PC-3 (cell line): ENCODE measurements at regions not wholly inside any gene's neighbourhood (a gene's known extent, or its start where the extent isn't known, plus 50 kb on each side); places are given as distances from the start of the nearest gene placed in this dataset.
"Not testable (repeated sequence)": the region's sequence is repeated elsewhere in the genome, so short reads cannot be mapped to it uniquely, and the experiment has no call there.

Experiments
- ATAC-seq: fragments of 200-7000 bp; cut with Tn5 transposase; 2 replicates; pipeline ENCODE4 v1.9.1; 2020; ENCODE audit warnings: mild to moderate bottlenecking, moderate library complexity
- BruUV-seq: library from RNA; stranded (reverse); fragments of 400-500 nt; replicated peaks from 2 replicates; lab custom pipeline; 2021; lab: Mats Ljungman, UMichigan
- CTCF ChIA-PET: fragments of 300-600 bp; sonication (Branson Sonifier 250); formaldehyde crosslinking; loops from one replicate; lab custom pipeline; 2022; ENCODE audit warnings: antibody characterized with exemption; lab: Charles Lee
- POLR2A ChIA-PET: fragments of 300-600 bp; sonication (Branson Sonifier 250); formaldehyde crosslinking; loops from one replicate; lab custom pipeline; 2022; ENCODE audit warnings: antibody characterized with exemption; ENCODE audit not compliant: unreplicated experiment; lab: Charles Lee
- DNase-seq: peaks from one replicate; pipeline ENCODE4 v3.0.0-alpha.2; 2015
- H2AFZ ChIP-seq: fragments of 300-600 bp; sonication (generic); 2 replicates; pipeline ENCODE4 v1.6.0; 2016; ENCODE audit warnings: antibody characterized with exemption, low read length
- H3F3A ChIP-seq: fragments of 300-600 bp; sonication (generic); one replicate; pipeline ENCODE4 v1.6.0; 2017; ENCODE audit warnings: antibody characterized with exemption, low read length, control low read depth, mild to moderate bottlenecking; ENCODE audit not compliant: unreplicated experiment
- H3K27ac ChIP-seq: fragments of 300-600 bp; sonication (generic); 2 replicates; pipeline ENCODE4 v1.5.1; 2016; ENCODE audit warnings: mild to moderate bottlenecking, low read length
- H3K27me3 ChIP-seq: fragments of 300-600 bp; sonication (generic); 2 replicates; pipeline ENCODE4 v1.6.1; 2016; ENCODE audit warnings: low read length, mixed read lengths
- H3K36me3 ChIP-seq: fragments of 300-600 bp; sonication (generic); 2 replicates; pipeline ENCODE4 v1.6.1; 2016; ENCODE audit warnings: low read depth, mixed run types, low read length, mixed read lengths
- H3K4me1 ChIP-seq: fragments of 300-600 bp; sonication (generic); 2 replicates; pipeline ENCODE4 v1.5.1; 2016; ENCODE audit warnings: low read length; ENCODE audit not compliant: insufficient read depth
- H3K4me2 ChIP-seq: fragments of 300-600 bp; sonication (generic); 2 replicates; pipeline ENCODE4 v1.6.0; 2016; ENCODE audit warnings: low read length
- H3K4me3 ChIP-seq: fragments of 300-600 bp; sonication (generic); 2 replicates; pipeline ENCODE4 v1.5.1; 2016; ENCODE audit warnings: mild to moderate bottlenecking, low read length, mixed read lengths
- H3K79me2 ChIP-seq: fragments of 300-600 bp; sonication (generic); 2 replicates; pipeline ENCODE4 v1.6.1; 2017; ENCODE audit warnings: low read length, mixed read lengths
- H3K9ac ChIP-seq: fragments of 300-600 bp; sonication (generic); 2 replicates; pipeline ENCODE4 v1.6.0; 2016; ENCODE audit warnings: mild to moderate bottlenecking, low read length
- H3K9me2 ChIP-seq: fragments of 300-600 bp; sonication (generic); replicated peaks from 2 replicates; pipeline ENCODE4 v1.6.1; 2016; ENCODE audit warnings: mixed run types, low read length, mixed read lengths
- H3K9me3 ChIP-seq: fragments of 300-600 bp; sonication (generic); 2 replicates; pipeline ENCODE4 v1.6.1; 2016; ENCODE audit warnings: low read length, mixed read lengths
- H4K20me1 ChIP-seq: fragments of 300-600 bp; sonication (generic); 2 replicates; pipeline ENCODE4 v1.6.1; 2016; ENCODE audit warnings: low read length, mixed read lengths
- CTCF ChIP-seq: fragments of 300-600 bp; sonication (generic); conservative IDR thresholded peaks from 2 replicates; pipeline ENCODE4 v1.5.1; 2017; ENCODE audit warnings: antibody characterized with exemption, low read depth, mild to moderate bottlenecking, low read length
- EZH2 ChIP-seq: fragments of 300-600 bp; sonication (generic); IDR thresholded peaks from one replicate; pipeline ENCODE4 v1.6.1; 2017; ENCODE audit warnings: antibody characterized with exemption, mild to moderate bottlenecking, low read length; ENCODE audit not compliant: unreplicated experiment
- EZH2phosphoT487 ChIP-seq: fragments of 300-600 bp; sonication (generic); IDR thresholded peaks from 2 replicates; pipeline ENCODE4 v1.6.1; 2018; ENCODE audit warnings: mild to moderate bottlenecking, antibody characterized with exemption, low read length, borderline replicate concordance
- intact Hi-C: fragments of 100-400 bp; cut with micrococcal nuclease; formaldehyde crosslinking; loops from 2 replicates; pipeline ENCODE4 v1.9.0; 2023

GRCh38 chr7:46279290-46279689, 358.2 kb upstream of the IGFBP3 start:
- intact Hi-C loops, result no loop called here
- DNase-seq, result no peak
- ATAC-seq, result no peak
- no peaks in the 10 kb centered on the region for H3K9me3 ChIP-seq
- H3K9me2 ChIP-seq, result no peaks in the 10 kb centered on the region
- no peaks in the 10 kb centered on the region for H3K27me3 ChIP-seq
- TF ChIP-seq CTCF (no peak), EZH2 (no peak), EZH2phosphoT487 (no peak)
- ChIA-PET POLR2A (no interaction called here), CTCF (no interaction called here)
- H3K4me2 ChIP-seq, result no peak overlapping the region
- H3K4me3 ChIP-seq, result no peak overlapping the region
- H3K27ac ChIP-seq, result no peak overlapping the region
- H3K9ac ChIP-seq, result no peak overlapping the region
- no peaks in the 10 kb centered on the region for H3F3A ChIP-seq
- H3K79me2 ChIP-seq, result no peaks in the 10 kb centered on the region
- H3K36me3 ChIP-seq, result no peaks in the 10 kb centered on the region
- H2AFZ ChIP-seq, result no peak overlapping the region
- no peaks in the 10 kb centered on the region for H4K20me1 ChIP-seq
- no TSS peak for BruUV-seq
- H3K4me1 ChIP-seq, result peaks cover 11% of the 10 kb centered on the region

GRCh38 chr7:46264646-46265045, 343.6 kb upstream of the IGFBP3 start:
- Histone ChIP-seq H3K36me3 (no peaks in the 10 kb centered on the region; the same call in 1 of the 2 replicates), H4K20me1 (no peaks in the 10 kb centered on the region), H2AFZ (no peak overlapping the region), H3K9ac (no peak overlapping the region), H3K27ac (no peak overlapping the region), H3K79me2 (no peaks in the 10 kb centered on the region), H3F3A (no peaks in the 10 kb centered on the region), H3K27me3 (no peaks in the 10 kb centered on the region), H3K4me3 (no peak overlapping the region), H3K4me2 (no peak overlapping the region), H3K9me2 (no peaks in the 10 kb centered on the region), H3K4me1 (no peaks in the 10 kb centered on the region), H3K9me3 (peaks cover 12% of the 10 kb centered on the region; the same call in 1 of the 2 replicates)
- intact Hi-C loops, result no loop called here
- BruUV-seq, result no TSS peak
- DNase-seq (no peak), ATAC-seq (no peak)
- ChIA-PET POLR2A (no interaction called here), CTCF (no interaction called here)
- no peak for TF ChIP-seq EZH2
- no peak for TF ChIP-seq EZH2phosphoT487
- TF ChIP-seq CTCF, result no peak

- DNase-seq, H3K79me2 ChIP-seq, H3K27me3 ChIP-seq, H3K27ac ChIP-seq, intact Hi-C loops, H3K4me2 ChIP-seq, ATAC-seq, POLR2A ChIA-PET, H3F3A ChIP-seq, BruUV-seq, H2AFZ ChIP-seq, H3K36me3 ChIP-seq, H3K9me2 ChIP-seq, H3K9ac ChIP-seq, H4K20me1 ChIP-seq, CTCF ChIA-PET, H3K4me3 ChIP-seq: not testable (repeated sequence)
- Histone ChIP-seq H3K4me1 (peaks cover 15% of the 10 kb centered on the region), H3K9me3 (peaks cover 12% of the 10 kb centered on the region; the same call in 1 of the 2 replicates)
These were observed 340.6 kb upstream of the IGFBP3 start for GRCh38 chr7:46261638-46262037.
